GM12891 (cell line): ENCODE measurements at regions not wholly inside any gene's neighbourhood (a gene's known extent, or its start where the extent isn't known, plus 50 kb on each side); places are given as distances from the start of the nearest gene placed in this dataset.

Source experiments
- PAX5 ChIP-seq: IDR thresholded peaks from 2 replicates; pipeline ENCODE4 v1.6.1; 2011; ENCODE audit warnings: low read length, moderate library complexity, mild to moderate bottlenecking; ENCODE audit not compliant: insufficient read depth, severe bottlenecking
- POLR2A ChIP-seq: IDR thresholded peaks from 2 replicates; pipeline ENCODE4 v1.6.1; 2011; ENCODE audit warnings: low read depth, low read length, control low read depth
- POLR2AphosphoS5 ChIP-seq: IDR thresholded peaks from 2 replicates; pipeline ENCODE4 v1.6.1; 2011; ENCODE audit warnings: low read depth, low read length, control low read depth
- SPI1 ChIP-seq: IDR thresholded peaks from 2 replicates; pipeline ENCODE4 v1.6.1; 2011; ENCODE audit warnings: low read depth, low read length, control low read depth
- TAF1 ChIP-seq: IDR thresholded peaks from 2 replicates; pipeline ENCODE4 v1.6.1; 2011; ENCODE audit warnings: low read depth, low read length, control low read depth

DNA sequence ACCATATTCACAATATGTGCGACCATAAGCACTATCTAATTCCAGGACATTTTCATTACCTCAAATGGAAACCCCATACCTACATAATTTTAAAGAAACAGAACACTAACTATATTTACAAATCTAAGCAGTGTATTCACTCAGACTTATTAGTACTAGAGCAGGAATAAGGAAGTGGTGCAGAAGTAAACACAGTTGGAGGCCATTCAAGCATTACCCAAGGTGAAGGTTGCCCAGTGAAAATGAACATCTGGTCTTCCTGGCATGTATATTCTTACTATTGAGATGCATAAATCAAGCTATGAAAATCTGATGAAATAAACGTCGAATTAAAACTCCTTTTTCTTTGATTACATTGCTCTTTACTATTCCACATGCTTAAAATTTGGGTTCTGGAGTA, 78.9 kb upstream of the TTC14 start:
- TF ChIP-seq TAF1 (no peak), POLR2A (no peak), POLR2AphosphoS5 (no peak), SPI1 (0 out of 2 replicates have a peak, but pooled peaks have one; percentile 2), PAX5 (no peak)
